ENCODE measurements at regions not wholly inside any gene's neighbourhood (a gene's known extent, or its start where the extent isn't known, plus 50 kb on each side); places are given as distances from the start of the nearest gene placed in this dataset.

DNA sequence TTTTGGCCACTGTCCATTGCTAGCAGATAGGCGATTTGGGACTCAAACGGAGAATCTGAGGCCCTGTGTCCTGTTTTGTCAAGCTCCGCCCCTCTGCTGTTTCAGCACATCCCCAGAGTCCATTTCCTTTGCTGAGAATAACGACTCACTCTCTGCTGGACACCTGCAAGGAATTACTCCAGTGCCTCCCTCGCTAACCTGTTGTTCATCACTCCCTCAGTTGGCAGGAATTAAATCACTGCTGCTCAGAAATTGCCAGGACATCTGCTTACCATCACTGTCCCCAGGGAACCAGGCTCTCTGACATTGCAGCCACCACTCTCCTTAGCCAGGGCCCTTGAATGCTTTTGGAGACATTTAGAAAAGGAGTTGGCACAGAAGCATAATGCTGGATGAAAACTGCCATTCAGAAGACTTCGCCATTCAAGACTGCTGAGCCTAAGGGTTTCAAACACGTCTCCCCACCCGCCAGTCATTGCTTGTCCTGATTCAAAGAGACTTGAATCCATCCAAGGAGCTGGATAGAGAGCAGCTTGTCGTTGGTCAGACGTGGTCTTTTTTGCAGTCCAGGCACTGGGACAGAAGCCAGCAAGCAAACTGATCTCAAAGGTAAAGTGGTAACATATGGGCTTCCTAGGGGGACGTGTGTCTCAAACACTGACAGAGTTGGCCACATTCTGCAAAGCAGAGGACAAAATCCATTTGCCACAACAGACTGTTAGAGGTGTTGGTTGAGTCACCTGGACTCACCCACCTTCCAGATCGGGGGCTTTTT, 155.3 kb downstream of the UXS1 start:
- TF ChIP-seq, protein P1, sequence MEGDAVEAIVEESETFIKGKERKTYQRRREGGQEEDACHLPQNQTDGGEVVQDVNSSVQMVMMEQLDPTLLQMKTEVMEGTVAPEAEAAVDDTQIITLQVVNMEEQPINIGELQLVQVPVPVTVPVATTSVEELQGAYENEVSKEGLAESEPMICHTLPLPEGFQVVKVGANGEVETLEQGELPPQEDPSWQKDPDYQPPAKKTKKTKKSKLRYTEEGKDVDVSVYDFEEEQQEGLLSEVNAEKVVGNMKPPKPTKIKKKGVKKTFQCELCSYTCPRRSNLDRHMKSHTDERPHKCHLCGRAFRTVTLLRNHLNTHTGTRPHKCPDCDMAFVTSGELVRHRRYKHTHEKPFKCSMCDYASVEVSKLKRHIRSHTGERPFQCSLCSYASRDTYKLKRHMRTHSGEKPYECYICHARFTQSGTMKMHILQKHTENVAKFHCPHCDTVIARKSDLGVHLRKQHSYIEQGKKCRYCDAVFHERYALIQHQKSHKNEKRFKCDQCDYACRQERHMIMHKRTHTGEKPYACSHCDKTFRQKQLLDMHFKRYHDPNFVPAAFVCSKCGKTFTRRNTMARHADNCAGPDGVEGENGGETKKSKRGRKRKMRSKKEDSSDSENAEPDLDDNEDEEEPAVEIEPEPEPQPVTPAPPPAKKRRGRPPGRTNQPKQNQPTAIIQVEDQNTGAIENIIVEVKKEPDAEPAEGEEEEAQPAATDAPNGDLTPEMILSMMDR (IDR thresholded peaks at IDR 0.05), result no peak
- no peak for TF ChIP-seq POLR2A (IDR thresholded peaks at IDR 0.05)
